C4-2B (cell line): ENCODE measurements at regions not wholly inside any gene's neighbourhood (a gene's known extent, or its start where the extent isn't known, plus 50 kb on each side); places are given as distances from the start of the nearest gene placed in this dataset.
"Not testable (repeated sequence)": the region's sequence is repeated elsewhere in the genome, so short reads cannot be mapped to it uniquely, and the experiment has no call there.

Experiments used
- H3K27ac ChIP-seq: fragments of 450-650 bp; 2 replicates; pipeline ENCODE4 v1.5.1; 2017
- CTCF ChIP-seq: fragments of 450-650 bp; conservative IDR thresholded peaks from 2 replicates; pipeline ENCODE4 v1.5.1; 2017; ENCODE audit warnings: mild to moderate bottlenecking
- ZFX ChIP-seq: fragments of 450-650 bp; IDR thresholded peaks from 2 replicates; pipeline ENCODE4 v1.6.1; 2017

GRCh38 chr12:53871367-53871766 is 67.3 kb upstream of the HOXC13 start:
- H3K27ac ChIP-seq, result no peak overlapping the region
- TF ChIP-seq ZFX, result no peak
- TF ChIP-seq CTCF, result no peak

GRCh38 chr12:53872367-53872766 is 66.3 kb upstream of the HOXC13 start:
- H3K27ac ChIP-seq, result no peak overlapping the region
- TF ChIP-seq ZFX (no peak), CTCF (no peak)

- H3K27ac ChIP-seq, result not testable (repeated sequence)
These were observed 60.7 kb upstream of the HOXC13 start for GRCh38 chr12:53877961-53878360.

DNA sequence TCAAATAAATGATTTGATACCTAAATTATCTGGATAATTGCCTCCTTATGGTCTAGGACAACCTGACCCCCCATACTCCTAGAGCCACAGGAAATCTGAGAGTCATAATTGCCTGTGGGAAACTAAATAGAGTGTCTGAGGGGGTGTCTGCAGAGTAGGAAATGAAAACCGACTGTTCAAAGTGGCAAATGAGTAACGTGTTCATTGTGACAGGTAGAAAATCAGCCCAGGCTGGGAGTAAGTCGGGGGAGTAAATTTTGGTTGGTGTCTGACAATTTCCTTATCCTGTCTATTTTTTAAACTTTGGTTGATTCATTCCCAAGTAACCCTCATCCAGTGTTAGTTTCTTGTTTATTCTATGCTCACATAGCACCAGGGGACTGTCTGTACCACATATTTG is 51.6 kb upstream of the HOXC13 start:
- TF ChIP-seq ZFX (no peak), CTCF (no peak)

DNA sequence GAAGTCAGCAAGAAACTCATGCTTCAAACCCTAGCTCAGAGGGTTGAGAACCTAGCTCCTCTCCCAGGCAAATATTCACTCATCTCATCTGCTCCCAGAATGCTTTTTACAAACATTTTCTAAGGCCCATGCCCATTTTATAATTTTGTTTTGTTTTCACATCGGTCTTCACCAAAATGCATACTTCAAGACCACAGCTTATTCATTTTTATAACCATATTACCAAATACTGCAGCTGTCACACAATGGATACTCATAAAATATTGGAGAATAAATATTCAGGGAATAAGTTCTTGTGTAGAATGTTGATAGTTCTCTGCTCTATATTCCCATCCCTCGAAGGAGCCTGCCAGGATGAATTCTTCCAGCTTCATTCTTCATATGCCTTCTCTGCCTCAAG is 50.8 kb upstream of the HOXC13 start:
- H3K27ac ChIP-seq, result no peak overlapping the region
- no peak for TF ChIP-seq CTCF
- TF ChIP-seq ZFX, result no peak

More for the DNA sequence above, 51.6 kb upstream of the HOXC13 start:
- H3K27ac ChIP-seq, result no peak overlapping the region
